ENCODE measurements at regions not wholly inside any gene's neighbourhood (a gene's known extent, or its start where the extent isn't known, plus 50 kb on each side); places are given as distances from the start of the nearest gene placed in this dataset.

DNA sequence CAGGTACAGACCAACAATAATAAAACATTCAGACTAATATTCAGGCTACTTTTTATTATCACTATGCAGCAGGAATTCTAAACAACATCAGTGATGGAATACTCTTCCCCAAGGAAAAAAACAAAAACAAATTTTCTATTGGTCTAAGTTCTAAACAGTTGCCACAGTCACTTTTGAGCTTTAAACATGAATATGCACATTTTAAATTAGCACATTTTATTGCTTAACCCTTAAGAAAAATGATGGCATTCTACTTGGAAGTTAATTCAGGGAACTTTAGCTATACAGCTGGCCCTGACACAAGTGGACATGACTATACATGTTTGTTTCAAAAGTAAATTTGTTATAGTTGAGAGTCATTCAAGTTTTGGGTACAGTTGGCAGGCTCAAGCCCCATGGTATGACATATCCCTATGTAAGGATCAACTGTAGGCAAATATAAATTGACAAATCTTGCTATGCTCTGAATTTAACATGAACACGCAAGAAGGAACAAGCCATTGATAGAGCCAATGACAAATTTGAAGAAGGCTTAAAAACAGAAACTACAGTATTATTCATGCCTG, 224.3 kb upstream of the AMIGO2 start:
- no TSS peak for BruUV-seq (replicated peaks)
- H3K4me1 ChIP-seq (ENCODE audit: insufficient read depth, low read length) = no peaks in the 10 kb centered on the region
- TF ChIP-seq SIX4 (CRISPR knock-in tag; IDR thresholded peaks at IDR 0.05) = no peak
- TF ChIP-seq, protein P1, sequence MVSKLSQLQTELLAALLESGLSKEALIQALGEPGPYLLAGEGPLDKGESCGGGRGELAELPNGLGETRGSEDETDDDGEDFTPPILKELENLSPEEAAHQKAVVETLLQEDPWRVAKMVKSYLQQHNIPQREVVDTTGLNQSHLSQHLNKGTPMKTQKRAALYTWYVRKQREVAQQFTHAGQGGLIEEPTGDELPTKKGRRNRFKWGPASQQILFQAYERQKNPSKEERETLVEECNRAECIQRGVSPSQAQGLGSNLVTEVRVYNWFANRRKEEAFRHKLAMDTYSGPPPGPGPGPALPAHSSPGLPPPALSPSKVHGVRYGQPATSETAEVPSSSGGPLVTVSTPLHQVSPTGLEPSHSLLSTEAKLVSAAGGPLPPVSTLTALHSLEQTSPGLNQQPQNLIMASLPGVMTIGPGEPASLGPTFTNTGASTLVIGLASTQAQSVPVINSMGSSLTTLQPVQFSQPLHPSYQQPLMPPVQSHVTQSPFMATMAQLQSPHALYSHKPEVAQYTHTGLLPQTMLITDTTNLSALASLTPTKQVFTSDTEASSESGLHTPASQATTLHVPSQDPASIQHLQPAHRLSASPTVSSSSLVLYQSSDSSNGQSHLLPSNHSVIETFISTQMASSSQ (IDR thresholded peaks at IDR 0.05; ENCODE audit: low read depth) = no peak
- TF ChIP-seq, protein P1 (CRISPR knock-in tag; IDR thresholded peaks at IDR 0.05; ENCODE audit: borderline replicate concordance) = no peak
- no peak for TF ChIP-seq ZNF709 (CRISPR knock-in tag; IDR thresholded peaks at IDR 0.05)
- TF ChIP-seq KLF16 (CRISPR knock-in tag; IDR thresholded peaks at IDR 0.05) = no peak
- no peak for TF ChIP-seq RBM22 (optimal IDR thresholded peaks at IDR 0.05; ENCODE audit: low read length)
- TF ChIP-seq POLR2AphosphoS2 (IDR thresholded peaks at IDR 0.05; ENCODE audit: low read depth, low read length) = no peak
- no peak for TF ChIP-seq PCBP1 (IDR thresholded peaks at IDR 0.05; ENCODE audit: borderline replicate concordance, low read depth, low read length)
- TF ChIP-seq ZNF589 (CRISPR knock-in tag; conservative IDR thresholded peaks at IDR 0.05) = no peak
- TF ChIP-seq ATF1 (CRISPR knock-in tag; IDR thresholded peaks at IDR 0.05) = no peak
- TF ChIP-seq ZNF3 (CRISPR knock-in tag; IDR thresholded peaks at IDR 0.05) = no peak
- TF ChIP-seq GABPB1 (CRISPR knock-in tag; IDR thresholded peaks at IDR 0.05) = no peak
- no peak for TF ChIP-seq IKZF1 (IDR thresholded peaks at IDR 0.05)
- no peak for TF ChIP-seq PHF5A (CRISPR knock-in tag; IDR thresholded peaks at IDR 0.05; ENCODE audit: low read depth, unreplicated experiment)
- no peak for TF ChIP-seq ZNF790 (CRISPR knock-in tag; IDR thresholded peaks at IDR 0.05; ENCODE audit: borderline replicate concordance)
- TF ChIP-seq, protein P2, sequence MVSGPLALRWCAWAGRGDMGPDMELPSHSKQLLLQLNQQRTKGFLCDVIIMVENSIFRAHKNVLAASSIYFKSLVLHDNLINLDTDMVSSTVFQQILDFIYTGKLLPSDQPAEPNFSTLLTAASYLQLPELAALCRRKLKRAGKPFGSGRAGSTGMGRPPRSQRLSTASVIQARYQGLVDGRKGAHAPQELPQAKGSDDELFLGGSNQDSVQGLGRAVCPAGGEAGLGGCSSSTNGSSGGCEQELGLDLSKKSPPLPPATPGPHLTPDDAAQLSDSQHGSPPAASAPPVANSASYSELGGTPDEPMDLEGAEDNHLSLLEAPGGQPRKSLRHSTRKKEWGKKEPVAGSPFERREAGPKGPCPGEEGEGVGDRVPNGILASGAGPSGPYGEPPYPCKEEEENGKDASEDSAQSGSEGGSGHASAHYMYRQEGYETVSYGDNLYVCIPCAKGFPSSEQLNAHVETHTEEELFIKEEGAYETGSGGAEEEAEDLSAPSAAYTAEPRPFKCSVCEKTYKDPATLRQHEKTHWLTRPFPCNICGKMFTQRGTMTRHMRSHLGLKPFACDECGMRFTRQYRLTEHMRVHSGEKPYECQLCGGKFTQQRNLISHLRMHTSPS (CRISPR knock-in tag; IDR thresholded peaks at IDR 0.05; ENCODE audit: low read depth) = no peak
- TF ChIP-seq, protein P3, sequence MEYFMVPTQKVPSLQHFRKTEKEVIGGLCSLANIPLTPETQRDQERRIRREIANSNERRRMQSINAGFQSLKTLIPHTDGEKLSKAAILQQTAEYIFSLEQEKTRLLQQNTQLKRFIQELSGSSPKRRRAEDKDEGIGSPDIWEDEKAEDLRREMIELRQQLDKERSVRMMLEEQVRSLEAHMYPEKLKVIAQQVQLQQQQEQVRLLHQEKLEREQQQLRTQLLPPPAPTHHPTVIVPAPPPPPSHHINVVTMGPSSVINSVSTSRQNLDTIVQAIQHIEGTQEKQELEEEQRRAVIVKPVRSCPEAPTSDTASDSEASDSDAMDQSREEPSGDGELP (IDR thresholded peaks at IDR 0.05; ENCODE audit: borderline replicate concordance, low read depth) = no peak
- no peak for TF ChIP-seq ZNF839 (CRISPR knock-in tag; IDR thresholded peaks at IDR 0.05; ENCODE audit: borderline replicate concordance)
- TF ChIP-seq NKX3-1 (CRISPR knock-in tag; IDR thresholded peaks at IDR 0.05) = no peak
- no peak for TF ChIP-seq MIER3 (CRISPR knock-in tag; IDR thresholded peaks at IDR 0.05; ENCODE audit: borderline replicate concordance)
- no peak for TF ChIP-seq TBX3 (IDR thresholded peaks at IDR 0.05; ENCODE audit: borderline replicate concordance)
- no peak overlapping the region for H3K4me3 ChIP-seq (replicated peaks in 1 of 3; ENCODE audit: insufficient read depth in 1 of 3, low read depth in 2 of 3, low read length in 3 of 3)
- H3K79me2 ChIP-seq (ENCODE audit: insufficient read depth, low read length) = no peaks in the 10 kb centered on the region
- in situ Hi-C loops (cut with HindIII; ENCODE audit: extremely low pct_ligation_motif_present, low pct_unique_long_range_greater_than_20kb) = loop anchor here (25.0 kb wide), 1 partner anchor 967 kb away; no protein-coding TSS in a partner anchor
- no peak overlapping the region for H2AFZ ChIP-seq (ENCODE audit: low read length)
- no peaks in the 10 kb centered on the region for H3K9me3 ChIP-seq (ENCODE audit: low read length)
- ChIA-PET CTCF (ENCODE audit: low intra/inter-chr PET ratio, low total read pairs) (no interaction called here), POLR2A (no interaction called here)
- no peaks in the 10 kb centered on the region for H4K20me1 ChIP-seq (ENCODE audit: insufficient read depth, low read length)
- H3K27ac ChIP-seq (ENCODE audit: extremely low read length, insufficient read depth, low read length) = no peak overlapping the region
- no peak for FAIRE-seq
- no peak for DNase-seq (ENCODE audit: low spot score)
- no peaks in the 10 kb centered on the region; a peak in 1 of 5 replicates for H3K27me3 ChIP-seq (ENCODE audit: control insufficient read depth in 1 of 2, insufficient read depth in 2 of 2, low read length in 2 of 2)
- no peaks in the 10 kb centered on the region for H3K36me3 ChIP-seq (replicated peaks in 1 of 2; ENCODE audit: control insufficient read depth in 1 of 2, insufficient read depth in 2 of 2, low read length in 2 of 2)
- ATAC-seq = no peak
- intact Hi-C loops (cut with micrococcal nuclease; ENCODE audit: unreplicated experiment) = no loop called here
- no peak overlapping the region for H3K4me2 ChIP-seq (ENCODE audit: low read depth, low read length)
- WGBS (ENCODE audit: low lambda C conversion rate) = 100% methylated on average over 1 of the region's 1 CpG
- H3K9ac ChIP-seq (ENCODE audit: insufficient read depth, low read depth, low read length) = no peak overlapping the region

Measured in HepG2 (cell line).